ENCODE measurements at regions not wholly inside any gene's neighbourhood (a gene's known extent, or its start where the extent isn't known, plus 50 kb on each side); places are given as distances from the start of the nearest gene placed in this dataset.

- Histone ChIP-seq H3K27ac (no peak overlapping the region), H3K4me1 (no peaks in the 10 kb centered on the region), H3K36me3 (ENCODE audit: insufficient read depth in 1 of 2, low read depth in 1 of 2) (no peaks in the 10 kb centered on the region), H3K27me3 (ENCODE audit: insufficient read depth in 3 of 3, low read length in 2 of 3) (no peaks in the 10 kb centered on the region), H3K4me3 (no peak overlapping the region), H3K9me3 (peaks cover 1% of the 10 kb centered on the region)
- intact Hi-C loops (cut with DNase I), result no loop called here
- ATAC-seq, result no peak
- no peak for DNase-seq
- no peak for TF ChIP-seq CTCF (IDR thresholded peaks at IDR 0.05)
These were observed 661.6 kb downstream of the ACTL7B start for GRCh38 chr9:108194154-108194553.

GRCh38 chr9:108193026-108193710, 662.6 kb downstream of the ACTL7B start:
- no peak overlapping the region for H3K4me3 ChIP-seq
- 94 to 97% (median 95%) methylated on average over 8 of the region's 8 CpGs for WGBS, 3 donors
- DNase-seq, result no peak
- H3K9me3 ChIP-seq, result no peaks in the 10 kb centered on the region
- H3K27me3 ChIP-seq (ENCODE audit: insufficient read depth in 3 of 3, low read length in 2 of 3), result no peaks in the 10 kb centered on the region
- H3K36me3 ChIP-seq (ENCODE audit: insufficient read depth in 1 of 2, low read depth in 1 of 2), result no peaks in the 10 kb centered on the region
- ATAC-seq, result no peak
- intact Hi-C loops (cut with DNase I), result no loop called here
- no peak overlapping the region for H3K27ac ChIP-seq
- TF ChIP-seq CTCF (IDR thresholded peaks at IDR 0.05), result no peak
- H3K4me1 ChIP-seq, result no peaks in the 10 kb centered on the region

- no peaks in the 10 kb centered on the region for H3K27me3 ChIP-seq (ENCODE audit: insufficient read depth in 3 of 3, low read length in 2 of 3)
- no peaks in the 10 kb centered on the region for H3K9me3 ChIP-seq
- TF ChIP-seq CTCF (IDR thresholded peaks at IDR 0.05), result no peak
- no peak for ATAC-seq
- DNase-seq, result no peak
- WGBS, 3 donors, result 84 to 87% (median 87%) methylated on average over 4 of the region's 4 CpGs
- intact Hi-C loops (cut with DNase I), result no loop called here
- no peak overlapping the region for H3K27ac ChIP-seq
- H3K4me1 ChIP-seq, result peaks cover 15% of the 10 kb centered on the region
- H3K36me3 ChIP-seq (ENCODE audit: insufficient read depth in 1 of 2, low read depth in 1 of 2), result no peaks in the 10 kb centered on the region
- no peak overlapping the region for H3K4me3 ChIP-seq
These were observed 664.7 kb downstream of the ACTL7B start for GRCh38 chr9:108191065-108191464.

GRCh38 chr9:108188976-108189375, 666.8 kb downstream of the ACTL7B start:
- Histone ChIP-seq H3K27ac (no peak overlapping the region), H3K4me3 (no peak overlapping the region), H3K36me3 (ENCODE audit: insufficient read depth in 1 of 2, low read depth in 1 of 2) (no peaks in the 10 kb centered on the region), H3K27me3 (ENCODE audit: insufficient read depth in 3 of 3, low read length in 2 of 3) (no peaks in the 10 kb centered on the region), H3K4me1 (peaks cover 19% of the 10 kb centered on the region), H3K9me3 (no peaks in the 10 kb centered on the region)
- no peak for TF ChIP-seq CTCF (IDR thresholded peaks at IDR 0.05)
- WGBS, 3 donors, result 78 to 80% (median 78%) methylated on average over 2 of the region's 2 CpGs
- intact Hi-C loops (cut with DNase I), result no loop called here
- ATAC-seq (no peak), DNase-seq (no peak)

GRCh38 chr9:108188482-108188881, 667.3 kb downstream of the ACTL7B start:
- no peak overlapping the region for H3K4me3 ChIP-seq
- H3K4me1 ChIP-seq, result peaks cover 19% of the 10 kb centered on the region
- H3K27me3 ChIP-seq (ENCODE audit: insufficient read depth in 3 of 3, low read length in 2 of 3), result no peaks in the 10 kb centered on the region
- H3K9me3 ChIP-seq, result no peaks in the 10 kb centered on the region
- WGBS, 3 donors, result 84 to 91% (median 89%) methylated on average over 2 of the region's 2 CpGs
- no peak for DNase-seq
- no peak overlapping the region for H3K27ac ChIP-seq
- intact Hi-C loops (cut with DNase I), result no loop called here
- no peaks in the 10 kb centered on the region for H3K36me3 ChIP-seq (ENCODE audit: insufficient read depth in 1 of 2, low read depth in 1 of 2)
- ATAC-seq, result no peak
- no peak for TF ChIP-seq CTCF (IDR thresholded peaks at IDR 0.05)
